Calu3 (cell line): ENCODE measurements at regions not wholly inside any gene's neighbourhood (a gene's known extent, or its start where the extent isn't known, plus 50 kb on each side); places are given as distances from the start of the nearest gene placed in this dataset.

ENCODE experiments used
- BruUV-seq: library from RNA; stranded (reverse); fragments of 400-500 nt; replicated peaks from 2 replicates; lab custom pipeline; 2021; lab: Mats Ljungman, UMichigan
- CTCF ChIA-PET: fragments of 300-600 bp; sonication (Branson Sonifier 250); formaldehyde crosslinking; loops from one replicate; lab custom pipeline; 2022; ENCODE audit warnings: antibody characterized with exemption; lab: Charles Lee
- DNase-seq: peaks from one replicate; pipeline ENCODE4 v3.0.0; 2022
- H3K27ac Mint-ChIP-seq: one replicate; pipeline ENCODE4 v1.8.0; 2022; ENCODE audit warnings: mixed read lengths; ENCODE audit not compliant: unreplicated experiment
- H3K27me3 Mint-ChIP-seq: one replicate; pipeline ENCODE4 v1.8.0; 2022; ENCODE audit warnings: mixed read lengths; ENCODE audit not compliant: unreplicated experiment
- H3K36me3 Mint-ChIP-seq: one replicate; pipeline ENCODE4 v1.8.0; 2022; ENCODE audit warnings: mild to moderate bottlenecking, moderate library complexity, mixed read lengths; ENCODE audit not compliant: insufficient read depth, unreplicated experiment
- H3K4me1 Mint-ChIP-seq: one replicate; pipeline ENCODE4 v1.8.0; 2022; ENCODE audit warnings: mild to moderate bottlenecking, low read depth, mixed read lengths; ENCODE audit not compliant: unreplicated experiment
- H3K4me3 Mint-ChIP-seq: one replicate; pipeline ENCODE4 v1.8.0; 2022; ENCODE audit warnings: mild to moderate bottlenecking, low read depth, moderate library complexity, mixed read lengths; ENCODE audit not compliant: unreplicated experiment
- H3K9me3 Mint-ChIP-seq: one replicate; pipeline ENCODE4 v1.8.0; 2022; ENCODE audit warnings: low read depth, mixed read lengths; ENCODE audit not compliant: unreplicated experiment
- CTCF ChIP-seq: fragments of 200-600 bp; IDR thresholded peaks from one replicate; pipeline ENCODE4 v1.8.0; 2022; ENCODE audit warnings: antibody characterized with exemption; ENCODE audit not compliant: unreplicated experiment
- intact Hi-C: fragments of 100-400 bp; cut with micrococcal nuclease; formaldehyde crosslinking; loops from one replicate; pipeline ENCODE4 v1.10.0; 2022; ENCODE audit not compliant: unreplicated experiment

- intact Hi-C loops, result no loop called here
- H3K36me3 Mint-ChIP-seq, result no peaks in the 10 kb centered on the region
These were observed 552.8 kb downstream of the ANKRD7 start for GRCh38 chr7:118777308-118777707.

GRCh38 chr7:118792682-118793081 lies 568.2 kb downstream of the ANKRD7 start:
- H3K36me3 Mint-ChIP-seq, result no peaks in the 10 kb centered on the region
- intact Hi-C loops, result no loop called here
- H3K27me3 Mint-ChIP-seq, result no peaks in the 10 kb centered on the region
- H3K4me3 Mint-ChIP-seq, result no peak overlapping the region
- CTCF ChIA-PET, result no interaction called here
- no peak overlapping the region for H3K27ac Mint-ChIP-seq
- no peaks in the 10 kb centered on the region for H3K4me1 Mint-ChIP-seq
- no peak for TF ChIP-seq CTCF
- DNase-seq, result no peak
- H3K9me3 Mint-ChIP-seq, result peaks cover 3% of the 10 kb centered on the region
- BruUV-seq, result no TSS peak

More at GRCh38 chr7:118777308-118777707, 552.8 kb downstream of the ANKRD7 start:
- H3K27me3 Mint-ChIP-seq, result no peaks in the 10 kb centered on the region
- no peak for TF ChIP-seq CTCF
- no peaks in the 10 kb centered on the region for H3K4me1 Mint-ChIP-seq
- DNase-seq, result no peak
- no peak overlapping the region for H3K27ac Mint-ChIP-seq
- CTCF ChIA-PET, result no interaction called here
- H3K4me3 Mint-ChIP-seq, result no peak overlapping the region
- BruUV-seq, result no TSS peak
- H3K9me3 Mint-ChIP-seq, result peaks cover 2% of the 10 kb centered on the region

- no peak for TF ChIP-seq CTCF
- no TSS peak for BruUV-seq
- Mint-ChIP-seq H3K9me3 (peaks cover 3% of the 10 kb centered on the region), H3K4me3 (no peak overlapping the region), H3K27ac (no peak overlapping the region), H3K27me3 (no peaks in the 10 kb centered on the region), H3K4me1 (no peaks in the 10 kb centered on the region), H3K36me3 (no peaks in the 10 kb centered on the region)
- no peak for DNase-seq
- CTCF ChIA-PET, result no interaction called here
- intact Hi-C loops, result no loop called here
These were observed 569.1 kb downstream of the ANKRD7 start for GRCh38 chr7:118793582-118793981.

GRCh38 chr7:118794419-118794818 lies 569.9 kb downstream of the ANKRD7 start:
- CTCF ChIA-PET, result no interaction called here
- H3K27me3 Mint-ChIP-seq, result no peaks in the 10 kb centered on the region
- H3K9me3 Mint-ChIP-seq, result peaks cover 3% of the 10 kb centered on the region
- H3K27ac Mint-ChIP-seq, result no peak overlapping the region
- no peak for TF ChIP-seq CTCF
- no peak overlapping the region for H3K4me3 Mint-ChIP-seq
- intact Hi-C loops, result no loop called here
- DNase-seq, result no peak
- no TSS peak for BruUV-seq
- H3K4me1 Mint-ChIP-seq, result no peaks in the 10 kb centered on the region
- no peaks in the 10 kb centered on the region for H3K36me3 Mint-ChIP-seq
